ENCODE measurements at regions not wholly inside any gene's neighbourhood (a gene's known extent, or its start where the extent isn't known, plus 50 kb on each side); places are given as distances from the start of the nearest gene placed in this dataset.

GRCh38 chr22:47567126-47568090 is 805.0 kb downstream of the TBC1D22A start:
- TF ChIP-seq EZH2 (IDR thresholded peaks at IDR 0.05; ENCODE audit: low read depth, unreplicated experiment) (no peak), STAT1 (IDR thresholded peaks at IDR 0.05; ENCODE audit: unreplicated experiment) (no peak), ZNF331 (CRISPR knock-in tag; IDR thresholded peaks at IDR 0.05; ENCODE audit: low read depth) (no peak), EZH2phosphoT487 (IDR thresholded peaks at IDR 0.05; ENCODE audit: unreplicated experiment) (no peak), JUNB (IDR thresholded peaks at IDR 0.05; ENCODE audit: unreplicated experiment) (no peak), POLR2AphosphoS5 (IDR thresholded peaks at IDR 0.05; ENCODE audit: low read depth) (no peak), CREB1 (CRISPR knock-in tag; IDR thresholded peaks at IDR 0.05; ENCODE audit: low read depth) (no peak), ETS1 (IDR thresholded peaks at IDR 0.05) (no peak)
- TF ChIP-seq, protein P1, sequence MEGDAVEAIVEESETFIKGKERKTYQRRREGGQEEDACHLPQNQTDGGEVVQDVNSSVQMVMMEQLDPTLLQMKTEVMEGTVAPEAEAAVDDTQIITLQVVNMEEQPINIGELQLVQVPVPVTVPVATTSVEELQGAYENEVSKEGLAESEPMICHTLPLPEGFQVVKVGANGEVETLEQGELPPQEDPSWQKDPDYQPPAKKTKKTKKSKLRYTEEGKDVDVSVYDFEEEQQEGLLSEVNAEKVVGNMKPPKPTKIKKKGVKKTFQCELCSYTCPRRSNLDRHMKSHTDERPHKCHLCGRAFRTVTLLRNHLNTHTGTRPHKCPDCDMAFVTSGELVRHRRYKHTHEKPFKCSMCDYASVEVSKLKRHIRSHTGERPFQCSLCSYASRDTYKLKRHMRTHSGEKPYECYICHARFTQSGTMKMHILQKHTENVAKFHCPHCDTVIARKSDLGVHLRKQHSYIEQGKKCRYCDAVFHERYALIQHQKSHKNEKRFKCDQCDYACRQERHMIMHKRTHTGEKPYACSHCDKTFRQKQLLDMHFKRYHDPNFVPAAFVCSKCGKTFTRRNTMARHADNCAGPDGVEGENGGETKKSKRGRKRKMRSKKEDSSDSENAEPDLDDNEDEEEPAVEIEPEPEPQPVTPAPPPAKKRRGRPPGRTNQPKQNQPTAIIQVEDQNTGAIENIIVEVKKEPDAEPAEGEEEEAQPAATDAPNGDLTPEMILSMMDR (conservative IDR thresholded peaks at IDR 0.05; ENCODE audit: low read depth in 2 of 2) = no peak
- TF ChIP-seq, protein P2, sequence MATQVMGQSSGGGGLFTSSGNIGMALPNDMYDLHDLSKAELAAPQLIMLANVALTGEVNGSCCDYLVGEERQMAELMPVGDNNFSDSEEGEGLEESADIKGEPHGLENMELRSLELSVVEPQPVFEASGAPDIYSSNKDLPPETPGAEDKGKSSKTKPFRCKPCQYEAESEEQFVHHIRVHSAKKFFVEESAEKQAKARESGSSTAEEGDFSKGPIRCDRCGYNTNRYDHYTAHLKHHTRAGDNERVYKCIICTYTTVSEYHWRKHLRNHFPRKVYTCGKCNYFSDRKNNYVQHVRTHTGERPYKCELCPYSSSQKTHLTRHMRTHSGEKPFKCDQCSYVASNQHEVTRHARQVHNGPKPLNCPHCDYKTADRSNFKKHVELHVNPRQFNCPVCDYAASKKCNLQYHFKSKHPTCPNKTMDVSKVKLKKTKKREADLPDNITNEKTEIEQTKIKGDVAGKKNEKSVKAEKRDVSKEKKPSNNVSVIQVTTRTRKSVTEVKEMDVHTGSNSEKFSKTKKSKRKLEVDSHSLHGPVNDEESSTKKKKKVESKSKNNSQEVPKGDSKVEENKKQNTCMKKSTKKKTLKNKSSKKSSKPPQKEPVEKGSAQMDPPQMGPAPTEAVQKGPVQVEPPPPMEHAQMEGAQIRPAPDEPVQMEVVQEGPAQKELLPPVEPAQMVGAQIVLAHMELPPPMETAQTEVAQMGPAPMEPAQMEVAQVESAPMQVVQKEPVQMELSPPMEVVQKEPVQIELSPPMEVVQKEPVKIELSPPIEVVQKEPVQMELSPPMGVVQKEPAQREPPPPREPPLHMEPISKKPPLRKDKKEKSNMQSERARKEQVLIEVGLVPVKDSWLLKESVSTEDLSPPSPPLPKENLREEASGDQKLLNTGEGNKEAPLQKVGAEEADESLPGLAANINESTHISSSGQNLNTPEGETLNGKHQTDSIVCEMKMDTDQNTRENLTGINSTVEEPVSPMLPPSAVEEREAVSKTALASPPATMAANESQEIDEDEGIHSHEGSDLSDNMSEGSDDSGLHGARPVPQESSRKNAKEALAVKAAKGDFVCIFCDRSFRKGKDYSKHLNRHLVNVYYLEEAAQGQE (IDR thresholded peaks at IDR 0.05; ENCODE audit: unreplicated experiment) = no peak

Data from GM23338 (cell line).